ENCODE measurements at regions not wholly inside any gene's neighbourhood (a gene's known extent, or its start where the extent isn't known, plus 50 kb on each side); places are given as distances from the start of the nearest gene placed in this dataset.

DNA sequence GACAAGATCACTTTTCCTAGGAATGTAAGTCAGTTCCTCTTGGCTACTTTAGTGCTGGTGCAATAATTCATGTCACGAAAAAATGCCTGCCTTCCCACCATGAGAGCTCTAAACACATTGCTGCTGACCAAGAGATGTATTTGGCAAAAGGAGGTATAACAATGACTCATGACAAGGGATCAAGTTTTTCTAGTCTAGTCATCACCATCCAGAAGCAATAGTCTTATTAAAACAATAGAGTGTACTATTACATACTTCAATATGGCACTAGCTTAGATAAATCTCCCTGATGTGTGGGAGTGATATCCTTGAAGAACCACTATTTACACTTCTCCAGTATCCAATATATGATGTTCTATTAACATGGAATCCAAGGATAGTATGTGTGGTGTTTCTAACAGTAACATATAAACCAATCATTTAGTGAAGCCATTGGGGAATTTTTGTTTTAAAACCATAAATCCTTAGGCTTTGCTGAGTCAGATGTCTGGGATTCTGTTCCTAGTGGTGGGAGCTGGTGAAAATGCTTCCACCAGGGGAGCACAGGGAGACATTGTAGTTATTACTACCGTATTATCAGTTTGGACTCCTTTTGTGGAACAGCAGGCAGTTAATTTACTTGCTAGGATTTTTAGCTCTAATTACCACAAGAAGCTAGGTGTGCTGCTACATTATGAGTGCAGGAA is 1387.5 kb downstream of the LRFN5 start:
- H3K9me3 Mint-ChIP-seq, result peaks cover 5% of the 10 kb centered on the region; the same call in 2 of the 3 replicates
- no peaks in the 10 kb centered on the region for H4K20me1 ChIP-seq (replicated peaks; ENCODE audit: insufficient read depth)
- H3K36me3 Mint-ChIP-seq (ENCODE audit: low read depth), result no peaks in the 10 kb centered on the region; the same call in 2 of the 3 replicates
- no peaks in the 10 kb centered on the region for H3K4me1 ChIP-seq (ENCODE audit: insufficient read depth)
- H3K4me3 Mint-ChIP-seq, result no peak overlapping the region
- ATAC-seq, result no peak
- H3K27me3 ChIP-seq (ENCODE audit: insufficient read depth), result no peaks in the 10 kb centered on the region
- H3F3A ChIP-seq (replicated peaks; ENCODE audit: low read depth), result no peaks in the 10 kb centered on the region
- H3K79me2 ChIP-seq (replicated peaks; ENCODE audit: insufficient read depth), result no peaks in the 10 kb centered on the region
- H3K4me2 ChIP-seq, result no peak overlapping the region
- no peaks in the 10 kb centered on the region for H3K36me3 ChIP-seq (ENCODE audit: insufficient read depth)
- no peaks in the 10 kb centered on the region; the same call in 1 of the 2 replicates for H3K9me2 ChIP-seq (ENCODE audit: insufficient read depth)
- TF ChIP-seq, protein P1, sequence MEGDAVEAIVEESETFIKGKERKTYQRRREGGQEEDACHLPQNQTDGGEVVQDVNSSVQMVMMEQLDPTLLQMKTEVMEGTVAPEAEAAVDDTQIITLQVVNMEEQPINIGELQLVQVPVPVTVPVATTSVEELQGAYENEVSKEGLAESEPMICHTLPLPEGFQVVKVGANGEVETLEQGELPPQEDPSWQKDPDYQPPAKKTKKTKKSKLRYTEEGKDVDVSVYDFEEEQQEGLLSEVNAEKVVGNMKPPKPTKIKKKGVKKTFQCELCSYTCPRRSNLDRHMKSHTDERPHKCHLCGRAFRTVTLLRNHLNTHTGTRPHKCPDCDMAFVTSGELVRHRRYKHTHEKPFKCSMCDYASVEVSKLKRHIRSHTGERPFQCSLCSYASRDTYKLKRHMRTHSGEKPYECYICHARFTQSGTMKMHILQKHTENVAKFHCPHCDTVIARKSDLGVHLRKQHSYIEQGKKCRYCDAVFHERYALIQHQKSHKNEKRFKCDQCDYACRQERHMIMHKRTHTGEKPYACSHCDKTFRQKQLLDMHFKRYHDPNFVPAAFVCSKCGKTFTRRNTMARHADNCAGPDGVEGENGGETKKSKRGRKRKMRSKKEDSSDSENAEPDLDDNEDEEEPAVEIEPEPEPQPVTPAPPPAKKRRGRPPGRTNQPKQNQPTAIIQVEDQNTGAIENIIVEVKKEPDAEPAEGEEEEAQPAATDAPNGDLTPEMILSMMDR (conservative IDR thresholded peaks at IDR 0.05; ENCODE audit: low read depth in 2 of 2), result no peak
- TF ChIP-seq ZNF331 (CRISPR knock-in tag; IDR thresholded peaks at IDR 0.05; ENCODE audit: low read depth), result no peak
- TF ChIP-seq NANOG (IDR thresholded peaks at IDR 0.05; ENCODE audit: borderline replicate concordance), result no peak
- TF ChIP-seq, protein P2, sequence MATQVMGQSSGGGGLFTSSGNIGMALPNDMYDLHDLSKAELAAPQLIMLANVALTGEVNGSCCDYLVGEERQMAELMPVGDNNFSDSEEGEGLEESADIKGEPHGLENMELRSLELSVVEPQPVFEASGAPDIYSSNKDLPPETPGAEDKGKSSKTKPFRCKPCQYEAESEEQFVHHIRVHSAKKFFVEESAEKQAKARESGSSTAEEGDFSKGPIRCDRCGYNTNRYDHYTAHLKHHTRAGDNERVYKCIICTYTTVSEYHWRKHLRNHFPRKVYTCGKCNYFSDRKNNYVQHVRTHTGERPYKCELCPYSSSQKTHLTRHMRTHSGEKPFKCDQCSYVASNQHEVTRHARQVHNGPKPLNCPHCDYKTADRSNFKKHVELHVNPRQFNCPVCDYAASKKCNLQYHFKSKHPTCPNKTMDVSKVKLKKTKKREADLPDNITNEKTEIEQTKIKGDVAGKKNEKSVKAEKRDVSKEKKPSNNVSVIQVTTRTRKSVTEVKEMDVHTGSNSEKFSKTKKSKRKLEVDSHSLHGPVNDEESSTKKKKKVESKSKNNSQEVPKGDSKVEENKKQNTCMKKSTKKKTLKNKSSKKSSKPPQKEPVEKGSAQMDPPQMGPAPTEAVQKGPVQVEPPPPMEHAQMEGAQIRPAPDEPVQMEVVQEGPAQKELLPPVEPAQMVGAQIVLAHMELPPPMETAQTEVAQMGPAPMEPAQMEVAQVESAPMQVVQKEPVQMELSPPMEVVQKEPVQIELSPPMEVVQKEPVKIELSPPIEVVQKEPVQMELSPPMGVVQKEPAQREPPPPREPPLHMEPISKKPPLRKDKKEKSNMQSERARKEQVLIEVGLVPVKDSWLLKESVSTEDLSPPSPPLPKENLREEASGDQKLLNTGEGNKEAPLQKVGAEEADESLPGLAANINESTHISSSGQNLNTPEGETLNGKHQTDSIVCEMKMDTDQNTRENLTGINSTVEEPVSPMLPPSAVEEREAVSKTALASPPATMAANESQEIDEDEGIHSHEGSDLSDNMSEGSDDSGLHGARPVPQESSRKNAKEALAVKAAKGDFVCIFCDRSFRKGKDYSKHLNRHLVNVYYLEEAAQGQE (IDR thresholded peaks at IDR 0.05; ENCODE audit: unreplicated experiment), result no peak
- TF ChIP-seq ZNF114 (CRISPR knock-in tag; IDR thresholded peaks at IDR 0.05), result no peak
- no peak for TF ChIP-seq POLR2AphosphoS5 (IDR thresholded peaks at IDR 0.05; ENCODE audit: low read depth)
- TF ChIP-seq EZH2 (IDR thresholded peaks at IDR 0.05; ENCODE audit: low read depth, unreplicated experiment), result no peak
- TF ChIP-seq STAT1 (IDR thresholded peaks at IDR 0.05; ENCODE audit: unreplicated experiment), result no peak
- TF ChIP-seq CREB1 (CRISPR knock-in tag; IDR thresholded peaks at IDR 0.05; ENCODE audit: low read depth), result no peak
- TF ChIP-seq, protein P3, sequence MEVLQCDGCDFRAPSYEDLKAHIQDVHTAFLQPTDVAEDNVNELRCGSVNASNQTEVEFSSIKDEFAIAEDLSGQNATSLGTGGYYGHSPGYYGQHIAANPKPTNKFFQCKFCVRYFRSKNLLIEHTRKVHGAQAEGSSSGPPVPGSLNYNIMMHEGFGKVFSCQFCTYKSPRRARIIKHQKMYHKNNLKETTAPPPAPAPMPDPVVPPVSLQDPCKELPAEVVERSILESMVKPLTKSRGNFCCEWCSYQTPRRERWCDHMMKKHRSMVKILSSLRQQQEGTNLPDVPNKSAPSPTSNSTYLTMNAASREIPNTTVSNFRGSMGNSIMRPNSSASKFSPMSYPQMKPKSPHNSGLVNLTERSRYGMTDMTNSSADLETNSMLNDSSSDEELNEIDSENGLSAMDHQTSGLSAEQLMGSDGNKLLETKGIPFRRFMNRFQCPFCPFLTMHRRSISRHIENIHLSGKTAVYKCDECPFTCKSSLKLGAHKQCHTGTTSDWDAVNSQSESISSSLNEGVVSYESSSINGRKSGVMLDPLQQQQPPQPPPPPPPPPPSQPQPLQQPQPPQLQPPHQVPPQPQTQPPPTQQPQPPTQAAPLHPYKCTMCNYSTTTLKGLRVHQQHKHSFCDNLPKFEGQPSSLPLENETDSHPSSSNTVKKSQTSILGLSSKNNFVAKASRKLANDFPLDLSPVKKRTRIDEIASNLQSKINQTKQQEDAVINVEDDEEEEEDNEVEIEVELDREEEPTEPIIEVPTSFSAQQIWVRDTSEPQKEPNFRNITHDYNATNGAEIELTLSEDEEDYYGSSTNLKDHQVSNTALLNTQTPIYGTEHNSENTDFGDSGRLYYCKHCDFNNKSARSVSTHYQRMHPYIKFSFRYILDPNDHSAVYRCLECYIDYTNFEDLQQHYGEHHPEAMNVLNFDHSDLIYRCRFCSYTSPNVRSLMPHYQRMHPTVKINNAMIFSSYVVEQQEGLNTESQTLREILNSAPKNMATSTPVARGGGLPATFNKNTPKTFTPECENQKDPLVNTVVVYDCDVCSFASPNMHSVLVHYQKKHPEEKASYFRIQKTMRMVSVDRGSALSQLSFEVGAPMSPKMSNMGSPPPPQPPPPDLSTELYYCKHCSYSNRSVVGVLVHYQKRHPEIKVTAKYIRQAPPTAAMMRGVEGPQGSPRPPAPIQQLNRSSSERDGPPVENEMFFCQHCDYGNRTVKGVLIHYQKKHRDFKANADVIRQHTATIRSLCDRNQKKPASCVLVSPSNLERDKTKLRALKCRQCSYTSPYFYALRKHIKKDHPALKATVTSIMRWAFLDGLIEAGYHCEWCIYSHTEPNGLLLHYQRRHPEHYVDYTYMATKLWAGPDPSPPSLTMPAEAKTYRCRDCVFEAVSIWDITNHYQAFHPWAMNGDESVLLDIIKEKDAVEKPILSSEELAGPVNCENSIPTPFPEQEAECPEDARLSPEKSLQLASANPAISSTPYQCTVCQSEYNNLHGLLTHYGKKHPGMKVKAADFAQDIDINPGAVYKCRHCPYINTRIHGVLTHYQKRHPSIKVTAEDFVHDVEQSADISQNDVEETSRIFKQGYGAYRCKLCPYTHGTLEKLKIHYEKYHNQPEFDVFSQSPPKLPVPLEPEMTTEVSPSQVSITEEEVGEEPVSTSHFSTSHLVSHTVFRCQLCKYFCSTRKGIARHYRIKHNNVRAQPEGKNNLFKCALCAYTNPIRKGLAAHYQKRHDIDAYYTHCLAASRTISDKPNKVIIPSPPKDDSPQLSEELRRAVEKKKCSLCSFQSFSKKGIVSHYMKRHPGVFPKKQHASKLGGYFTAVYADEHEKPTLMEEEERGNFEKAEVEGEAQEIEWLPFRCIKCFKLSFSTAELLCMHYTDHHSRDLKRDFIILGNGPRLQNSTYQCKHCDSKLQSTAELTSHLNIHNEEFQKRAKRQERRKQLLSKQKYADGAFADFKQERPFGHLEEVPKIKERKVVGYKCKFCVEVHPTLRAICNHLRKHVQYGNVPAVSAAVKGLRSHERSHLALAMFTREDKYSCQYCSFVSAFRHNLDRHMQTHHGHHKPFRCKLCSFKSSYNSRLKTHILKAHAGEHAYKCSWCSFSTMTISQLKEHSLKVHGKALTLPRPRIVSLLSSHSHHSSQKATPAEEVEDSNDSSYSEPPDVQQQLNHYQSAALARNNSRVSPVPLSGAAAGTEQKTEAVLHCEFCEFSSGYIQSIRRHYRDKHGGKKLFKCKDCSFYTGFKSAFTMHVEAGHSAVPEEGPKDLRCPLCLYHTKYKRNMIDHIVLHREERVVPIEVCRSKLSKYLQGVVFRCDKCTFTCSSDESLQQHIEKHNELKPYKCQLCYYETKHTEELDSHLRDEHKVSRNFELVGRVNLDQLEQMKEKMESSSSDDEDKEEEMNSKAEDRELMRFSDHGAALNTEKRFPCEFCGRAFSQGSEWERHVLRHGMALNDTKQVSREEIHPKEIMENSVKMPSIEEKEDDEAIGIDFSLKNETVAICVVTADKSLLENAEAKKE (CRISPR knock-in tag; IDR thresholded peaks at IDR 0.05), result no peak
- TF ChIP-seq, protein P4, sequence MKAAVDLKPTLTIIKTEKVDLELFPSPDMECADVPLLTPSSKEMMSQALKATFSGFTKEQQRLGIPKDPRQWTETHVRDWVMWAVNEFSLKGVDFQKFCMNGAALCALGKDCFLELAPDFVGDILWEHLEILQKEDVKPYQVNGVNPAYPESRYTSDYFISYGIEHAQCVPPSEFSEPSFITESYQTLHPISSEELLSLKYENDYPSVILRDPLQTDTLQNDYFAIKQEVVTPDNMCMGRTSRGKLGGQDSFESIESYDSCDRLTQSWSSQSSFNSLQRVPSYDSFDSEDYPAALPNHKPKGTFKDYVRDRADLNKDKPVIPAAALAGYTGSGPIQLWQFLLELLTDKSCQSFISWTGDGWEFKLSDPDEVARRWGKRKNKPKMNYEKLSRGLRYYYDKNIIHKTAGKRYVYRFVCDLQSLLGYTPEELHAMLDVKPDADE (IDR thresholded peaks at IDR 0.05), result no peak
- no peak for TF ChIP-seq JUNB (IDR thresholded peaks at IDR 0.05; ENCODE audit: unreplicated experiment)
- TF ChIP-seq EZH2phosphoT487 (IDR thresholded peaks at IDR 0.05; ENCODE audit: unreplicated experiment), result no peak
- H3K27ac Mint-ChIP-seq, result no peak overlapping the region
- no peak overlapping the region for H3K27ac ChIP-seq (ENCODE audit: low read depth)
- no peaks in the 10 kb centered on the region for H3K4me1 Mint-ChIP-seq
- no peak for DNase-seq (ENCODE audit: low spot score)
- H3K4me3 ChIP-seq, result no peak overlapping the region
- no peak overlapping the region for H2AFZ ChIP-seq
- H3K27me3 Mint-ChIP-seq (ENCODE audit: insufficient read depth, low read depth, poor library complexity), result no peaks in the 10 kb centered on the region

All from GM23338 (cell line).